ENCODE measurements at regions not wholly inside any gene's neighbourhood (a gene's known extent, or its start where the extent isn't known, plus 50 kb on each side); places are given as distances from the start of the nearest gene placed in this dataset.
A peak's percentile ranks its signal among the peaks of the same experiment; 100 is the strongest.
"Not testable (repeated sequence)": the region's sequence is repeated elsewhere in the genome, so short reads cannot be mapped to it uniquely, and the experiment has no call there.

- Mint-ChIP-seq H3K4me3 (no peak overlapping the region), H3K27me3 (no peaks in the 10 kb centered on the region), H3K4me1 (no peaks in the 10 kb centered on the region), H3K27ac (no peak overlapping the region), H3K9me3 (peaks cover 0 to 3% (median 1%) of the 10 kb centered on the region in 3 donors), H3K36me3 (peaks cover 2% of the 10 kb centered on the region)
These were observed 972.7 kb downstream of the PRIM2 start for GRCh38 chr6:58290177-58290576.

GRCh38 chr6:58291319-58291718 lies 973.9 kb downstream of the PRIM2 start:
- H3K36me3 Mint-ChIP-seq, H3K4me3 Mint-ChIP-seq, H3K27me3 Mint-ChIP-seq, H3K27ac Mint-ChIP-seq, H3K9me3 Mint-ChIP-seq, H3K4me1 Mint-ChIP-seq: not testable (repeated sequence)

GRCh38 chr6:58307901-58308300 lies 990.5 kb downstream of the PRIM2 start:
- not testable (repeated sequence) for H3K27ac Mint-ChIP-seq, H3K27me3 Mint-ChIP-seq, H3K9me3 Mint-ChIP-seq, H3K4me1 Mint-ChIP-seq, H3K36me3 Mint-ChIP-seq, H3K4me3 Mint-ChIP-seq

GRCh38 chr6:58332108-58332507 lies 1014.7 kb downstream of the PRIM2 start:
- not testable (repeated sequence) for H3K27me3 Mint-ChIP-seq, H3K4me1 Mint-ChIP-seq

GRCh38 chr6:58342287-58342686 lies 1024.9 kb downstream of the PRIM2 start:
- H3K4me1 Mint-ChIP-seq, H3K36me3 Mint-ChIP-seq, H3K4me3 Mint-ChIP-seq, H3K27me3 Mint-ChIP-seq: not testable (repeated sequence)
- peaks cover 0 to 23% (median 3%) of the 10 kb centered on the region in 3 donors for H3K9me3 Mint-ChIP-seq
- peak overlapping the region in 1 of 3 donors; percentile 71 for H3K27ac Mint-ChIP-seq

More at GRCh38 chr6:58332108-58332507, 1014.7 kb downstream of the PRIM2 start:
- not testable (repeated sequence) for H3K36me3 Mint-ChIP-seq, H3K27ac Mint-ChIP-seq, H3K4me3 Mint-ChIP-seq, H3K9me3 Mint-ChIP-seq

GRCh38 chr6:58347534-58347933 lies 1030.1 kb downstream of the PRIM2 start:
- H3K27ac Mint-ChIP-seq, H3K27me3 Mint-ChIP-seq, H3K4me1 Mint-ChIP-seq, H3K36me3 Mint-ChIP-seq, H3K4me3 Mint-ChIP-seq: not testable (repeated sequence)
- H3K9me3 Mint-ChIP-seq, result peaks cover 0 to 17% (median 2%) of the 10 kb centered on the region in 3 donors

GRCh38 chr6:58351619-58352018 lies 1034.2 kb downstream of the PRIM2 start:
- H3K4me3 Mint-ChIP-seq, H3K27ac Mint-ChIP-seq, H3K4me1 Mint-ChIP-seq, H3K9me3 Mint-ChIP-seq, H3K36me3 Mint-ChIP-seq, H3K27me3 Mint-ChIP-seq: not testable (repeated sequence)

- not testable (repeated sequence) for H3K36me3 Mint-ChIP-seq, H3K4me1 Mint-ChIP-seq, H3K27ac Mint-ChIP-seq, H3K27me3 Mint-ChIP-seq, H3K9me3 Mint-ChIP-seq, H3K4me3 Mint-ChIP-seq
These were observed 1041.0 kb downstream of the PRIM2 start for GRCh38 chr6:58358452-58358851.

GRCh38 chr6:58365856-58366255 lies 1048.4 kb downstream of the PRIM2 start:
- not testable (repeated sequence) for H3K9me3 Mint-ChIP-seq, H3K4me3 Mint-ChIP-seq, H3K36me3 Mint-ChIP-seq, H3K27ac Mint-ChIP-seq, H3K27me3 Mint-ChIP-seq, H3K4me1 Mint-ChIP-seq

- H3K4me3 Mint-ChIP-seq, H3K36me3 Mint-ChIP-seq, H3K27ac Mint-ChIP-seq, H3K27me3 Mint-ChIP-seq, H3K4me1 Mint-ChIP-seq: not testable (repeated sequence)
- peaks cover 9 to 19% (median 16%) of the 10 kb centered on the region in 3 donors for H3K9me3 Mint-ChIP-seq
These were observed 1089.2 kb downstream of the PRIM2 start for GRCh38 chr6:58406659-58407058.

- no peak overlapping the region for H3K27ac Mint-ChIP-seq
- no peak overlapping the region for H3K4me3 Mint-ChIP-seq
- H3K9me3 Mint-ChIP-seq, result peaks cover 0 to 7% (median 2%) of the 10 kb centered on the region in 3 donors
These were observed 1101.9 kb downstream of the PRIM2 start for GRCh38 chr6:58419321-58419720.

More at GRCh38 chr6:58419321-58419720, 1101.9 kb downstream of the PRIM2 start:
- Mint-ChIP-seq H3K4me1 (no peaks in the 10 kb centered on the region), H3K27me3 (no peaks in the 10 kb centered on the region), H3K36me3 (no peaks in the 10 kb centered on the region)

Data from IgD-negative memory B cell (primary cell).